ENCODE measurements at regions not wholly inside any gene's neighbourhood (a gene's known extent, or its start where the extent isn't known, plus 50 kb on each side); places are given as distances from the start of the nearest gene placed in this dataset.

DNA sequence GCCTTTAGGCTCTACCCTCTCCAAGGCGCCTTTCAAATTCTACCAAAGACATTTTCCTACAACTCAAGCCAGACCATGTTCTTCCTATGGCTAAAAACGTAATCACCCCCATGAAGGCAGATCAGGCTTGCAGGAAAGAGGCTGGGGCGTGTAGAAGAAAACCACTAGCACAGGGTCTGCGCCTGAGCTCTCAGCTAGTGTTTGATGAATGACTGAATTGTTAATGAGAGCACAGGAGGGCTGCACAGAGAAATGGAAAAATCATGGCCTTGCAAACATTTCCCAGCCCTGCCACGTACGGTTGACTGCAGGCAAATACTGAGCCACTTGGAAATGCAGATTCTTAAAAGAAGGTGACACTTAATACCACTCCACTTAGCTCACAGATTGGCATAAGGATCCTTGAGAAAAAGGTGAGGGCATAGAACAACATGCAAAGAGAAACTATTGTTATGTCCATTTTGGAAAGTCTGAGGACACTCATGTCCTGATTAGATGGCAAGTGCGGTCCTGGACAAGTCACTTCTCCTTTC, 148.6 kb downstream of the NXPE2 start:
- no peaks in the 10 kb centered on the region for H3K36me3 Mint-ChIP-seq
- H3K27me3 Mint-ChIP-seq (ENCODE audit: insufficient read depth, low read depth), result peaks cover 3% of the 10 kb centered on the region
- no peaks in the 10 kb centered on the region for H3K79me2 ChIP-seq (ENCODE audit: low read depth)
- no peak overlapping the region for H3K27ac Mint-ChIP-seq
- H3K27me3 ChIP-seq, result no peaks in the 10 kb centered on the region
- no peak overlapping the region for H3K9ac ChIP-seq
- TF ChIP-seq, protein P1, sequence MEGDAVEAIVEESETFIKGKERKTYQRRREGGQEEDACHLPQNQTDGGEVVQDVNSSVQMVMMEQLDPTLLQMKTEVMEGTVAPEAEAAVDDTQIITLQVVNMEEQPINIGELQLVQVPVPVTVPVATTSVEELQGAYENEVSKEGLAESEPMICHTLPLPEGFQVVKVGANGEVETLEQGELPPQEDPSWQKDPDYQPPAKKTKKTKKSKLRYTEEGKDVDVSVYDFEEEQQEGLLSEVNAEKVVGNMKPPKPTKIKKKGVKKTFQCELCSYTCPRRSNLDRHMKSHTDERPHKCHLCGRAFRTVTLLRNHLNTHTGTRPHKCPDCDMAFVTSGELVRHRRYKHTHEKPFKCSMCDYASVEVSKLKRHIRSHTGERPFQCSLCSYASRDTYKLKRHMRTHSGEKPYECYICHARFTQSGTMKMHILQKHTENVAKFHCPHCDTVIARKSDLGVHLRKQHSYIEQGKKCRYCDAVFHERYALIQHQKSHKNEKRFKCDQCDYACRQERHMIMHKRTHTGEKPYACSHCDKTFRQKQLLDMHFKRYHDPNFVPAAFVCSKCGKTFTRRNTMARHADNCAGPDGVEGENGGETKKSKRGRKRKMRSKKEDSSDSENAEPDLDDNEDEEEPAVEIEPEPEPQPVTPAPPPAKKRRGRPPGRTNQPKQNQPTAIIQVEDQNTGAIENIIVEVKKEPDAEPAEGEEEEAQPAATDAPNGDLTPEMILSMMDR (IDR thresholded peaks at IDR 0.05), result no peak
- no peak for TF ChIP-seq EZH2phosphoT487 (IDR thresholded peaks at IDR 0.05)
- no peak for TF ChIP-seq EZH2 (IDR thresholded peaks at IDR 0.05)
- H3K4me1 ChIP-seq, result peaks cover 18% of the 10 kb centered on the region
- H3K9me3 ChIP-seq (ENCODE audit: low read depth), result no peaks in the 10 kb centered on the region
- DNase-seq (ENCODE audit: low spot score), result no peak
- no peak overlapping the region for H3K27ac ChIP-seq
- H3K36me3 ChIP-seq, result no peaks in the 10 kb centered on the region
- H3K4me3 Mint-ChIP-seq, result no peak overlapping the region
- no peaks in the 10 kb centered on the region for H3K9me3 Mint-ChIP-seq
- no peaks in the 10 kb centered on the region for H4K20me1 ChIP-seq (ENCODE audit: low read depth)
- H2AFZ ChIP-seq (replicated peaks), result no peak overlapping the region
- H3K4me1 Mint-ChIP-seq, result no peaks in the 10 kb centered on the region
- no peak overlapping the region for H3K4me2 ChIP-seq
- no peaks in the 10 kb centered on the region for H3F3A ChIP-seq (ENCODE audit: low read depth)
- no peak overlapping the region for H3K4me3 ChIP-seq

DNA sequence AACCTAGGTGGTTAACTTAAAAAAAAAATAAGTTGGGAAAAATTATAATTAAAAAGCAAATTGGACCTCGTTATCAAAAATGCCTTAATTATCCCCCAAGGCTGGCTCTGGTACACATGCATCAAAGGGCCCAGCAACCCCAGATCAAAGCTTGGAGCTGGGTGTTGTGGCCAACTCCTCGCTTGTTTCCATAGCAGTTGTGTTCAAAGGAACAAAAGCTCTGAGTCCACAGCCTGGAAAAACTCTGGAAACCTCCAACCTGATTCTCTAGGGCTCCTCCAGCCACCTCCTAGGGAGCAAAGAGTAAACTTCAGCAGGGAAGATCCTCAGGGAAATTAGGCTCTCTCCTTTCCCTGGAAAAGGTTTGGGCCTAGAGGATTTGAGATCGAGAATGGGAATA, 149.4 kb downstream of the NXPE2 start:
- H3K9me3 ChIP-seq (ENCODE audit: low read depth), result no peaks in the 10 kb centered on the region
- H3K4me3 ChIP-seq, result no peak overlapping the region
- H3K36me3 ChIP-seq, result no peaks in the 10 kb centered on the region
- no peak for DNase-seq (ENCODE audit: low spot score)
- no peak overlapping the region for H2AFZ ChIP-seq (replicated peaks)
- peaks cover 4% of the 10 kb centered on the region for H3K27me3 Mint-ChIP-seq (ENCODE audit: insufficient read depth, low read depth)
- no peak overlapping the region for H3K9ac ChIP-seq
- H3K4me1 ChIP-seq, result peaks cover 26% of the 10 kb centered on the region
- H4K20me1 ChIP-seq (ENCODE audit: low read depth), result no peaks in the 10 kb centered on the region
- H3K9me3 Mint-ChIP-seq, result no peaks in the 10 kb centered on the region
- no peaks in the 10 kb centered on the region for H3K4me1 Mint-ChIP-seq
- H3K4me2 ChIP-seq, result no peak overlapping the region
- H3K4me3 Mint-ChIP-seq, result no peak overlapping the region
- no peak overlapping the region for H3K27ac Mint-ChIP-seq
- TF ChIP-seq, protein P1 (IDR thresholded peaks at IDR 0.05), result no peak
- TF ChIP-seq EZH2phosphoT487 (IDR thresholded peaks at IDR 0.05) (no peak), EZH2 (IDR thresholded peaks at IDR 0.05) (no peak)
- H3K27me3 ChIP-seq, result no peaks in the 10 kb centered on the region
- no peaks in the 10 kb centered on the region for H3K36me3 Mint-ChIP-seq
- no peaks in the 10 kb centered on the region for H3K79me2 ChIP-seq (ENCODE audit: low read depth)
- no peaks in the 10 kb centered on the region for H3F3A ChIP-seq (ENCODE audit: low read depth)
- H3K27ac ChIP-seq, result no peak overlapping the region

- no peak overlapping the region for H3K4me3 Mint-ChIP-seq
- H3K27me3 ChIP-seq, result no peaks in the 10 kb centered on the region
- H3K36me3 ChIP-seq, result no peaks in the 10 kb centered on the region
- H3K36me3 Mint-ChIP-seq, result no peaks in the 10 kb centered on the region
- peaks cover 25% of the 10 kb centered on the region for H3K4me1 ChIP-seq
- H3F3A ChIP-seq (ENCODE audit: low read depth), result no peaks in the 10 kb centered on the region
- H3K4me2 ChIP-seq, result peak overlapping the region; percentile 39
- H3K27ac ChIP-seq, result no peak overlapping the region
- no peak for DNase-seq (ENCODE audit: low spot score)
- no peaks in the 10 kb centered on the region for H3K9me3 ChIP-seq (ENCODE audit: low read depth)
- TF ChIP-seq EZH2 (IDR thresholded peaks at IDR 0.05) (no peak), EZH2phosphoT487 (IDR thresholded peaks at IDR 0.05) (no peak)
- TF ChIP-seq, protein P1 (IDR thresholded peaks at IDR 0.05), result no peak
- H3K9me3 Mint-ChIP-seq, result no peaks in the 10 kb centered on the region
- no peak overlapping the region for H3K27ac Mint-ChIP-seq
- no peak overlapping the region for H2AFZ ChIP-seq (replicated peaks)
- H4K20me1 ChIP-seq (ENCODE audit: low read depth), result no peaks in the 10 kb centered on the region
- H3K4me3 ChIP-seq, result no peak overlapping the region
- no peaks in the 10 kb centered on the region for H3K79me2 ChIP-seq (ENCODE audit: low read depth)
- no peak overlapping the region for H3K9ac ChIP-seq
- no peaks in the 10 kb centered on the region for H3K4me1 Mint-ChIP-seq
- H3K27me3 Mint-ChIP-seq (ENCODE audit: insufficient read depth, low read depth), result peaks cover 2% of the 10 kb centered on the region
Observed at GRCh38 chr11:114832532-114833125, 154.3 kb downstream of the NXPE2 start.

Measured in neural progenitor cell (in vitro differentiated cells).